Mucosa of descending colon (tissue), 3 donors: ENCODE measurements at regions not wholly inside any gene's neighbourhood (a gene's known extent, or its start where the extent isn't known, plus 50 kb on each side); places are given as distances from the start of the nearest gene placed in this dataset.

Source experiments
- ATAC-seq: fragments of 200-7000 bp; cut with Tn5 transposase; one replicate; pipeline ENCODE4 v1.9.1; 2020; ENCODE audit warnings: mild to moderate bottlenecking, moderate library complexity
- DNase-seq, 3 donors: peaks; one replicate each; pipeline ENCODE4 v3.0.0-alpha.2; 2020
- H3K36me3 ChIP-seq: fragments of 200-600 bp; one replicate; pipeline ENCODE4 v1.8.0; 2021; ENCODE audit warnings: low read depth, mild to moderate bottlenecking
- H3K4me1 ChIP-seq: fragments of 200-600 bp; one replicate; pipeline ENCODE4 v1.8.0; 2021; ENCODE audit warnings: low read depth, mild to moderate bottlenecking
- H3K4me3 ChIP-seq: fragments of 200-600 bp; one replicate; pipeline ENCODE4 v1.8.0; 2021; ENCODE audit warnings: mild to moderate bottlenecking
- H3K9me3 ChIP-seq: fragments of 200-600 bp; one replicate; pipeline ENCODE4 v1.8.0; 2021; ENCODE audit warnings: mild to moderate bottlenecking
- CTCF ChIP-seq: fragments of 200-600 bp; IDR thresholded peaks from one replicate; pipeline ENCODE4 v1.8.0; 2022; ENCODE audit warnings: antibody characterized with exemption, mild to moderate bottlenecking
- intact Hi-C, 2 donors: fragments of 100-400 bp; cut with DNase I in 1 of 2; cut with micrococcal nuclease in 1 of 2; formaldehyde crosslinking; loops; one replicate each; pipeline versions ENCODE4 v1.11.0 to v1.11.1; 2022; cut with DNase I, micrococcal nuclease
- donor health status: DM: no; HTN: no; CAD: no; lungs with moderate emphysema.
- donor health status: DM: no; HTN: no; CAD: no.
- donor health status: DM: no; HTN: yes; CAD: no.

DNA sequence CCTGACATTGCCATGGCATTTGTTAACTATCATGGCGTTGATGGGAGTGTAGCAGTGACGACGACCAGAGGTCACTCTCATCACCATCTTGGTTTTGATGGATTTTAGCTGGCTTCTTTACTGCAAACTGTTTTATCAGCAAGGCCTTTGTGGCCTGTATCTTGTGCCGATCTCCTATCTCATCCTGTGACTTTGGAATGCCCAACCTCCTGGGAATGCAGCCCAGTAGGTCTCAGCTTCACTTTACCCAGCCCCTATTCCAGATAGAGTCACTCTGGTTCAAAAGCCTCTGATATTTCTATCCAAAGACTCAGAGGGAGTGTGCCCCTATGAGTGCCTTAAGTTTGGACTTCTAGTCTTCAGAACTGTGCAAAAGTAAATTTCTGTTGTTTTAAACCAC is 130.1 kb downstream of the ADAMTS1 start:
- H3K36me3 ChIP-seq = no peaks in the 10 kb centered on the region
- DNase-seq (no peak), ATAC-seq (no peak)
- intact Hi-C loops = loop anchor here in 1 of 2 donors (10.0 kb wide), 1 partner anchor 1100 kb away; no protein-coding TSS in a partner anchor
- no peak overlapping the region for H3K4me3 ChIP-seq
- H3K4me1 ChIP-seq = no peaks in the 10 kb centered on the region
- no peak for TF ChIP-seq CTCF
- no peaks in the 10 kb centered on the region for H3K9me3 ChIP-seq

- ATAC-seq (no peak), DNase-seq (no peak)
- H3K4me1 ChIP-seq = no peaks in the 10 kb centered on the region
- no peaks in the 10 kb centered on the region for H3K36me3 ChIP-seq
- no peak overlapping the region for H3K4me3 ChIP-seq
- intact Hi-C loops = loop anchor here in 1 of 2 donors (10.0 kb wide), 1 partner anchor 1095 kb away; no protein-coding TSS in a partner anchor
- no peaks in the 10 kb centered on the region for H3K9me3 ChIP-seq
- no peak for TF ChIP-seq CTCF
These were observed 135.1 kb downstream of the ADAMTS1 start for GRCh38 chr21:26710155-26710554.

GRCh38 chr21:26709090-26709489 is 136.0 kb upstream of the CYYR1 start:
- H3K36me3 ChIP-seq = no peaks in the 10 kb centered on the region
- DNase-seq = no peak
- intact Hi-C loops = no loop called here

DNA sequence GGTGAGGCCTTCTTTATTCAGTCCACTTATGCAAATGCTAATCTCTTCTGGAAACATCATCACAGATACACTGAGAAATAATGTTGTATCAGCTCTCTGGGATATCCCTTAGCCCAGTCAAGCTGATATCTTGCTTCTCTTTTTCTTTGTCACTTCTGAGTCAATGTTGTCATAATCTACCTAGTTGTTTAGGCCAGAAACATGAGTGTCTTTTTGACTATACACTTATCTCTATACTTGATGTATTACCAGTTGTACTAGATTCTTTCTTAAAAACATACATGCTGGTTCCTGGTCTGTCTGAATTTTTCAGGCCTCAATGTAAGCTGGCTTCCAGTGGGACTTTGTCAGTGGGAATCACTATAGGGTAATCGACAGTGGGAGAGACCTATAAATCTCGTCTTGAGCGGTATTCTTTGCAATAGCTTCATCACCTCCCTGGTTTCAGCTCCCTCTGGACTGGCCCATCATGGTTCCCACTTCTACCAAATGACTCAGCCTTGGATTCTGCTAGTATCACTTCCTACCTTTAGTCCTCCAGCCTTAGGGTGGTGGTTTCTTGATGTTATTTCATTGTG is 135.2 kb upstream of the CYYR1 start:
- Histone ChIP-seq H3K4me3 (no peak overlapping the region), H3K9me3 (no peaks in the 10 kb centered on the region), H3K36me3 (no peaks in the 10 kb centered on the region), H3K4me1 (no peaks in the 10 kb centered on the region)
- ATAC-seq = no peak
- no peak for DNase-seq
- intact Hi-C loops = no loop called here
- no peak for TF ChIP-seq CTCF

More at GRCh38 chr21:26709090-26709489, 136.0 kb upstream of the CYYR1 start:
- ATAC-seq = no peak
- Histone ChIP-seq H3K4me3 (no peak overlapping the region), H3K9me3 (no peaks in the 10 kb centered on the region), H3K4me1 (no peaks in the 10 kb centered on the region)
- TF ChIP-seq CTCF = no peak

DNA sequence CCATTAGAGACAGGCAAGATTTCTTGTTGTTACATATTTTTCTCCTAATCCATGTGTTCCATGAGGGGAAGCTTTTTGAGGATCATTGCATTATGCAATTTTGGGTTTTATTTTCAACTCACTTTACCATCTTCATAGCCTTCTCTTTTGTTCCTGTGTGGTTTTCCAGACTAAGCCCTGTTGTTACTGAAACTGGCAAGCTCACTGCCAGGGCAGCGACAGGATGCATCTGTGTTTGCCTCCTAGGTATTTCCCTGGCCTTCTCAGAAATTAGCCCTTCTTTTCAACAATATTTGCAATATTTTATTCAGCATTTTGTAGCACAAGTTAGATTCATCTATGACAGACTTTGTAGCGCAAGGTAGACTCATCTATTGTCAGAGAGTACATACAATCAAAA is 134.2 kb upstream of the CYYR1 start:
- Histone ChIP-seq H3K9me3 (no peaks in the 10 kb centered on the region), H3K4me1 (no peaks in the 10 kb centered on the region), H3K36me3 (no peaks in the 10 kb centered on the region), H3K4me3 (no peak overlapping the region)
- no peak for TF ChIP-seq CTCF
- intact Hi-C loops = no loop called here
- ATAC-seq (no peak), DNase-seq (no peak)

DNA sequence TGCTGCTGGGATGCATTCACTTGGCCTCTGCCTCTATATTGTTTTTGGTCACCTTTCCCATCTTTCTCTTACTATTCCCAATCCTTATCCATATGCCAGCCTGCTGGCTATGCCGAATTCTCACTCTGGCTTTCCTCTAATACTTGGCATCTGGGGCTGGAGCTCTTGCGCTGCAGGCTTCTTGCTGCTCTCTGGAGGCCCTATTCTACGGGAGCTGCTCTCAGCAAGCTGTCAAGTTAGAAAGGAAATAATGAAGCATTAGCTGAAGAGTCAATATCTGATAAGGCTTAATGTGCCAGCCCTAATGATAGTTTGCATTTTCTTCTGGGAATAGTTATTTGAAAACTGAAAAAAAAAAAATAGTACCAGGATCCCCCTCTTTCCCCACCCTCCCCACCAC is 125.3 kb upstream of the CYYR1 start:
- ATAC-seq = no peak
- intact Hi-C loops = no loop called here
- no peaks in the 10 kb centered on the region for H3K9me3 ChIP-seq

More for the DNA sequence above, 125.3 kb upstream of the CYYR1 start:
- DNase-seq = no peak
- Histone ChIP-seq H3K36me3 (no peaks in the 10 kb centered on the region), H3K4me3 (no peak overlapping the region), H3K4me1 (no peaks in the 10 kb centered on the region)
- no peak for TF ChIP-seq CTCF
